ENCODE measurements at regions not wholly inside any gene's neighbourhood (a gene's known extent, or its start where the extent isn't known, plus 50 kb on each side); places are given as distances from the start of the nearest gene placed in this dataset.

DNA sequence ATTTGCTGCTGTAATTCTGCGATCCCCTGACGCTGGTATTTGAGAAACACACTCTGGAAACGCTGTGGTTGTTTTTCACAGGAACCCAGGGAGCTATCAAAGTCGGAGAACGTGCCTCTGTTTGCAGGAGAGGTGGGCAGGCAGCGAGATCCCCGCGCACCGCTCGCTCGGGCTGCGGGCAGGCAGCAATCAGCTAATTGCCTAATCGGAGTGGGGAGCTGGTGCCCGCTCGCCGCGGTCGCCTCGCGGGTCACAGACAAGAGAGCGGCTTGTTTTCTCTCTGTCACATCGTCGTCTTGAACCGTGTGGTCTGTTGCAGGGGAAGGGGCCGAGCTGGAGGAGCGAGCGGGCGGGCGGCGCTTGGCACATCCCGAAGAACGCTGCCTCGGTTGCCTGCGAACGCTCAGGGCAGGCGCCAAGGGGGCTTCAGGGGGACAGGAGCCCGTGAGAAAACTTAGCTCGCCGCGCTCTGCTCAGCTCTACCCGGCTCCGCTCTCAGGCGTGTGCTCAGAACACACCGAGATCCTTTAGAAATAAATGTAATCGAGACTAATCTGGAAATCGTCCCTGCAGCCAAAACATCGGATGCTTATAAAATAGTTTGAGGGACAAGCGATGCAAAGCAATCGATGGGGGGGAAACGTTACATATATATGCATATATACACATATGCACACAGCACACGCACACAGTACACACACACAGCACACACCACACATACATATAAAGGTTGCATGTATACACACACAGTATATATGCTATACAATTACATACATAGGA, 93.6 kb upstream of the SMYD2 start:
- TF ChIP-seq, protein P1, sequence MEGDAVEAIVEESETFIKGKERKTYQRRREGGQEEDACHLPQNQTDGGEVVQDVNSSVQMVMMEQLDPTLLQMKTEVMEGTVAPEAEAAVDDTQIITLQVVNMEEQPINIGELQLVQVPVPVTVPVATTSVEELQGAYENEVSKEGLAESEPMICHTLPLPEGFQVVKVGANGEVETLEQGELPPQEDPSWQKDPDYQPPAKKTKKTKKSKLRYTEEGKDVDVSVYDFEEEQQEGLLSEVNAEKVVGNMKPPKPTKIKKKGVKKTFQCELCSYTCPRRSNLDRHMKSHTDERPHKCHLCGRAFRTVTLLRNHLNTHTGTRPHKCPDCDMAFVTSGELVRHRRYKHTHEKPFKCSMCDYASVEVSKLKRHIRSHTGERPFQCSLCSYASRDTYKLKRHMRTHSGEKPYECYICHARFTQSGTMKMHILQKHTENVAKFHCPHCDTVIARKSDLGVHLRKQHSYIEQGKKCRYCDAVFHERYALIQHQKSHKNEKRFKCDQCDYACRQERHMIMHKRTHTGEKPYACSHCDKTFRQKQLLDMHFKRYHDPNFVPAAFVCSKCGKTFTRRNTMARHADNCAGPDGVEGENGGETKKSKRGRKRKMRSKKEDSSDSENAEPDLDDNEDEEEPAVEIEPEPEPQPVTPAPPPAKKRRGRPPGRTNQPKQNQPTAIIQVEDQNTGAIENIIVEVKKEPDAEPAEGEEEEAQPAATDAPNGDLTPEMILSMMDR (IDR thresholded peaks at IDR 0.05; ENCODE audit: low read depth, low read length, poor library complexity, severe bottlenecking) = no peak
- no peak for TF ChIP-seq EZH2phosphoT487 (IDR thresholded peaks at IDR 0.05; ENCODE audit: borderline replicate concordance, low read length)

Measured in DOHH2 (cell line).